ENCODE measurements at regions not wholly inside any gene's neighbourhood (a gene's known extent, or its start where the extent isn't known, plus 50 kb on each side); places are given as distances from the start of the nearest gene placed in this dataset.

DNA sequence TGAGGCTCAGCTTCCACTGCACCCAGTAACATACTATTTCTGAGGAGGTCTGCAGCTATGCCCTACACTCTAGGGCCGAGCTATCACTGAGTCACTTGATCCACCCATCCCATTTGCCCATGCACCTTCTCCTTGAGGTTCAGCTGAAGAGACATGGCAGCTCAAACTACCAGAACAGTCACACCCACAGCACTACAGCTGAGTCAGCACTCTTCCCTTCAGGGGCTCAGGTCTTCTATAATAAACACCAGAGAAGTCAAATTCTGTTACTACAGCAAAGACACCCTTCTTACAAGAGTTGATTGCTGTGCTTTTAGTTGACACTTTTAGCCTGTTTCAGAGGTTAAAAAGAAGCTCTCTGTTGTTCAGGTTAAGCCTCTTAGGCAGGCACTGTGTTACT, 1696.4 kb upstream of the ADGRL3 start:
- H3K27me3 ChIP-seq (replicated peaks in 1 of 4; ENCODE audit: control insufficient read depth in 3 of 4, extremely low read depth in 1 of 4, insufficient read depth in 3 of 4, low read length in 3 of 4): no peaks in the 10 kb centered on the region
- TF ChIP-seq GABPA (IDR thresholded peaks at IDR 0.05; ENCODE audit: borderline replicate concordance, insufficient read depth, low read length): no peak
- no peak for TF ChIP-seq SP4 (IDR thresholded peaks at IDR 0.05; ENCODE audit: low read length)
- no peak for TF ChIP-seq KDM5A (IDR thresholded peaks at IDR 0.05; ENCODE audit: low read length)
- TF ChIP-seq NRF1 (IDR thresholded peaks at IDR 0.05; ENCODE audit: low read depth, low read length): no peak
- peak; percentile 65 for TF ChIP-seq MAFK (IDR thresholded peaks at IDR 0.05; ENCODE audit: low read depth, low read length)

More for the DNA sequence above, 1696.4 kb upstream of the ADGRL3 start:
- Histone ChIP-seq H3K4me2 (ENCODE audit: insufficient read depth in 1 of 2, low read depth in 2 of 2, low read length in 2 of 2) (no peak overlapping the region), H4K8ac (ENCODE audit: extremely low read depth, insufficient read depth, low read length) (no peak overlapping the region), H2BK12ac (ENCODE audit: low read depth, low read length) (no peak overlapping the region), H3K18ac (ENCODE audit: extremely low read depth, low read length) (no peak overlapping the region), H4K20me1 (replicated peaks in 1 of 2; ENCODE audit: control insufficient read depth in 1 of 2, insufficient read depth in 2 of 2, low read length in 2 of 2) (no peaks in the 10 kb centered on the region), H3K4ac (replicated peaks; ENCODE audit: insufficient read length, low read depth, low read length) (no peak overlapping the region), H4K5ac (ENCODE audit: insufficient read length, low read depth, low read length) (no peak overlapping the region), H3K4me3 (ENCODE audit: extremely low read depth in 1 of 4, insufficient read depth in 2 of 4, low read depth in 3 of 4, low read length in 4 of 4) (no peak overlapping the region), H2BK20ac (ENCODE audit: low read length) (no peak overlapping the region), H3K9me3 (ENCODE audit: insufficient read depth in 2 of 2, low read depth in 1 of 2, low read length in 1 of 2) (no peaks in the 10 kb centered on the region), H3K9ac (replicated peaks in 1 of 4; ENCODE audit: extremely low read depth in 1 of 4, low read depth in 3 of 4, low read length in 3 of 4) (no peak overlapping the region), H2BK5ac (ENCODE audit: low read depth, low read length) (no peak overlapping the region), H3K27ac (ENCODE audit: low read depth, low read length) (no peak overlapping the region), H3K23ac (ENCODE audit: insufficient read length) (no peak overlapping the region), H2AK5ac (ENCODE audit: low read depth, low read length) (no peak overlapping the region), H2BK15ac (ENCODE audit: low read length) (no peak overlapping the region), H4K91ac (replicated peaks; ENCODE audit: insufficient read length, low read length) (no peak overlapping the region), H2AFZ (ENCODE audit: low read length) (0 out of 2 replicates have a peak overlapping the region, but pooled peaks have one; percentile 9), H3K4me1 (replicated peaks in 1 of 4; ENCODE audit: control insufficient read depth in 3 of 4, insufficient read depth in 4 of 4, low read length in 3 of 4) (no peaks in the 10 kb centered on the region; a peak in 1 of 7 replicates), H3K23me2 (ENCODE audit: low read depth, low read length) (no peaks in the 10 kb centered on the region), H3K14ac (ENCODE audit: insufficient read length) (no peak overlapping the region), H3K56ac (replicated peaks; ENCODE audit: insufficient read length, low read depth, low read length) (no peak overlapping the region), H3K79me2 (ENCODE audit: control insufficient read depth in 1 of 2, insufficient read depth in 2 of 2, low read length in 2 of 2) (no peaks in the 10 kb centered on the region), H3K79me1 (ENCODE audit: low read depth, low read length) (no peaks in the 10 kb centered on the region), H3K36me3 (ENCODE audit: control insufficient read depth in 2 of 4, insufficient read depth in 4 of 4, low read length in 3 of 4) (no peaks in the 10 kb centered on the region), H2BK120ac (replicated peaks; ENCODE audit: low read depth, low read length) (no peak overlapping the region)
- POLR2A ChIA-PET (ENCODE audit: partially characterized antibody): no interaction called here
- DNase-seq (ENCODE audit: low read depth in 1 of 2, low spot score in 2 of 2) (no peak), FAIRE-seq (no peak)
- CTCF ChIA-PET (ENCODE audit: partially characterized antibody): interaction anchor here (0.8 to 1.1 kb wide), 2 partner anchors 112 to 129 kb away, joined by 3 to 4 read pairs; no protein-coding TSS in a partner anchor
- WGBS, 2 experiments (ENCODE audit: extremely low coverage in 1 of 2, insufficient coverage in 1 of 2, insufficient read length in 1 of 2, insufficient replicate concordance in 2 of 2, low coverage in 1 of 2, low lambda C conversion rate in 2 of 2, missing lambda C conversion rate in 1 of 2): 100% methylated on average over 1 of the region's 1 CpG; no CpG with 5 or more reads in 1 of the 2 experiments
